ENCODE measurements at regions not wholly inside any gene's neighbourhood (a gene's known extent, or its start where the extent isn't known, plus 50 kb on each side); places are given as distances from the start of the nearest gene placed in this dataset.

GRCh38 chr9:22206833-22207232 lies 197.7 kb upstream of the CDKN2B start:
- TF ChIP-seq CTCF (IDR thresholded peaks at IDR 0.05): no peak
- TF ChIP-seq POLR2A (IDR thresholded peaks at IDR 0.05): no peak

All from thyroid gland (tissue), 4 donors.